Thymus (tissue), 11 donors: ENCODE measurements at regions not wholly inside any gene's neighbourhood (a gene's known extent, or its start where the extent isn't known, plus 50 kb on each side); places are given as distances from the start of the nearest gene placed in this dataset.
"Not testable (repeated sequence)": the region's sequence is repeated elsewhere in the genome, so short reads cannot be mapped to it uniquely, and the experiment has no call there.

Experiments
- DNase-seq, 9 donors: peaks; one replicate each; pipeline ENCODE4 v3.0.0-alpha.2; 2013; ENCODE audit warnings: low spot score in 9 of 9, low read depth in 6 of 9, missing footprints in 1 of 9
- H3K27ac ChIP-seq, 2 donors: one replicate each; pipeline ENCODE4 v1.5.1; 2013; ENCODE audit warnings: control low read depth in 1 of 2, low read depth in 1 of 2, low read length in 1 of 2, mild to moderate bottlenecking in 1 of 2, moderate library complexity in 1 of 2
- H3K27me3 ChIP-seq, 2 donors: one replicate each; pipeline ENCODE4 v1.5.1; 2013; ENCODE audit warnings: low read length in 1 of 2; ENCODE audit not compliant: control insufficient read depth in 2 of 2, insufficient read depth in 1 of 2
- H3K36me3 ChIP-seq, 2 donors: one replicate each; pipeline ENCODE4 v1.5.1; 2013; ENCODE audit warnings: low read length in 1 of 2, mild to moderate bottlenecking in 1 of 2, moderate library complexity in 1 of 2; ENCODE audit not compliant: control insufficient read depth in 2 of 2, insufficient read depth in 2 of 2
- H3K4me1 ChIP-seq, 2 donors: one replicate each; pipeline ENCODE4 v1.5.1; 2013; ENCODE audit warnings: low read length in 2 of 2; ENCODE audit not compliant: control insufficient read depth in 2 of 2, insufficient read depth in 2 of 2
- H3K4me3 ChIP-seq, 2 donors: one replicate each; pipeline ENCODE4 v1.5.1; 2013; ENCODE audit warnings: low read length in 2 of 2, control low read depth in 1 of 2, mild to moderate bottlenecking in 1 of 2
- H3K9me3 ChIP-seq, 2 donors: one replicate each; pipeline ENCODE4 v1.5.1; 2013; ENCODE audit warnings: low read length in 1 of 2, mild to moderate bottlenecking in 1 of 2; ENCODE audit not compliant: control insufficient read depth in 2 of 2, insufficient read depth in 1 of 2
- WGBS: extraction: QIAGEN DNeasy Blood & Tissue Kit; methylation state at CpG from one replicate; pipeline ENCODE4 v1.1.7; 2013; 5-methylcytosine and 5-hydroxymethylcytosine counted together
- donor health status: healthy.

DNA sequence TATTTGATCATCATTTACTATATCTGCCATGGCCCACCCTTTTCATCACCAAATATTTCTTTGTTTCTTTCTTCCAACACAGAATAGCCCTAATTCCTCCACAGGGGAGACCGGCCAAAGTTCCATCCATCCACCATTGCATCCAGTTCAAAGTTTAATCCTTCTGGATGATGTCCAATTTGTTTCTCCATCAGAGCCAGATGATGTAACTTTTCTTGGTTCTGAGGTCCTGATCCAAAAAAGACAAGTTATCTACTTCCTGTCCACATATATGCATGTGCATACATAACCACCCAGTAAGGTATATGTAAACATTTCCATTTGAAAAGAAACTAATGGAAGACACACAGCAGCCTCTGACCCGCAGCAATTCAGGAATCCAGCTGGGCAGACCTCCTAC lies 237.3 kb downstream of the SHOX2 start:
- no peak overlapping the region for H3K4me3 ChIP-seq
- no peaks in the 10 kb centered on the region for H3K36me3 ChIP-seq
- no peaks in the 10 kb centered on the region for H3K9me3 ChIP-seq
- no peak overlapping the region for H3K27ac ChIP-seq
- no peaks in the 10 kb centered on the region for H3K27me3 ChIP-seq
- WGBS = 47% methylated on average over 2 of the region's 2 CpGs
- DNase-seq = no peak
- no peaks in the 10 kb centered on the region for H3K4me1 ChIP-seq

DNA sequence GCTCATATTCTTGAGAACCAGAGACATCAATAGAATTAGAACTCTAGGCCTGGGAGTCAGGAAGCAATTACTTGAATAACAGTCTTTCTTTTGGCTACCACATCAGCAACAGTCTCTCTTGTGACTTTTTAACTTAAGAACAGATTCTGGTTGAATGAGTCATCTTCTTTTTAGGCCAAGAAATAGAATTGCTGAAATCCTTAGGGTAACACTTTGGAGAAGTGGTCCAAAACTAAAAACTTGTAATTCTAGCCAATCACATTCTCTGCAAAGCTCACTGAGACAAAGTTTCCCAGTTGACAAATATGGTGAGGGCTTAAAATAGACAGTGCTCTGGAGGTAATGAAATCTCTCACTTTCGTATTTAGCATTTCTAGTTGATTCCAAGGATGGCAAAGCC lies 238.0 kb downstream of the SHOX2 start:
- no peak overlapping the region for H3K4me3 ChIP-seq
- no peaks in the 10 kb centered on the region for H3K36me3 ChIP-seq
- H3K9me3 ChIP-seq = no peaks in the 10 kb centered on the region
- no peak overlapping the region for H3K27ac ChIP-seq
- DNase-seq = no peak
- WGBS = 77% methylated on average over 1 of the region's 1 CpG
- no peaks in the 10 kb centered on the region for H3K4me1 ChIP-seq
- H3K27me3 ChIP-seq = no peaks in the 10 kb centered on the region

DNA sequence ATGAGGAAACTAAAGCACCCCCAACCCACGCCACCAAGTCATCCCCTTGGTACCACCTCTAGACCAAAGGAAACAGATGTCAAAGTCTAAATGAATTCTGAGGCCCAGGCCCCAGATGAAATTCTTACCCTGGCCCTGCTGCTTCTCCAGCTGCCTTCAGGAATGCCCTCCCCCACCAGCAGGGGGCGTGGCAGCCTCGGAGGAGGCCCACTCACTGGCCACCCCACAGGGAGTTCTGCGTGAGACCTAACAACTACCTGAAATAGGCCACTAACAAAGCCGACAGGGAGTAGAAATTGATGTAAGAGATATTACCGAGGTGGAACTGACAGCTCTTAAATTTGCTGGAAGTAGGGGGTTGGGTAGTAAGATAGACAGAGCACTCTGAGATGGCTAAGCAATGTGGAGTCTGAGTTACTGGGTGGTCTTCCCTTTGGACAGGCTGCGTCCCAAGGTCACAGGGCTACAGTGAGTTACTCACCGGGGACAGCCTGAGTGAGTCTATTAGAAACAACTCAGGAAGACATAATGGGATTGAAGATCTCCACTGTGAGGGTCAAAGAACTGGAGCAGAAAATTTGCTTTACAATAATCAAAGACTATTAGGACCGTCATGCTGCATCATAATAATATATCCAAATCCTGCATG lies 240.7 kb downstream of the SHOX2 start:
- Histone ChIP-seq H3K4me1 (no peaks in the 10 kb centered on the region), H3K9me3 (no peaks in the 10 kb centered on the region), H3K27me3 (no peaks in the 10 kb centered on the region), H3K27ac (no peak overlapping the region), H3K4me3 (no peak overlapping the region), H3K36me3 (no peaks in the 10 kb centered on the region)
- WGBS = 52% methylated on average over 9 of the region's 9 CpGs
- peak in 7 of 9 donors; percentile 6 to 46 (median 16) for DNase-seq

DNA sequence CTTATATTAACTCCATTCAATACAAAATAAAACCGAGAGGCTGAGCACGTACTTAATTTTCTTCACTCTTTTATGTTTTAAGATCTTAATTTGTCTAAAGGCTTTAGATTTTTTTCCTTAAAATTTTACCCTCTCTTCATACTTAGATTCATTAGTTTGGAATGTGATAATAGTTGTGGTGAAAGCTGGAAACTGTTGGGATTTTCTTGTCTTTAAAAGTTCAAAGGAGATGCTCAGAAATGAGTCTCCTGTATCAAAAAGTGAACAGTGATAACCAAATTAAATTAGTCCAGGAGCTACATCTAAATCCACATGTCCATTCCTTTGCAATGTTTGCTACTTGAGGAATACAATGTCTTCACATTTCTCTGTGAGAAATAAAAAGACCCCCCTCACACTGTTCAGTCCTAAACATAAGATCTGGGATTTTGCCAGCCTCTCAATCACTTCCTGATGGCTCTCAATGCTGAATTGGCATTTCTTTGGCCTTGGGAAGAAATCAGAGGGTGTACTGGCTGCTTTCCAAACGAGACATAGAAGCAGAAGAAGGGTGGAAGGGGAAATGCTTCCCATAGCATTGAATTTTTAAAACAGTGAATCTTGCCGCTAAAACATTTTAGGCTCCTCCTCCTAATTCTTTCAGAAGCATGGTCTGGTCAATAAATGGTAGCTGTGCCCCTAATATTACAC lies 245.0 kb downstream of the SHOX2 start:
- no peaks in the 10 kb centered on the region for H3K9me3 ChIP-seq
- 74% methylated on average over 4 of the region's 4 CpGs for WGBS

DNA sequence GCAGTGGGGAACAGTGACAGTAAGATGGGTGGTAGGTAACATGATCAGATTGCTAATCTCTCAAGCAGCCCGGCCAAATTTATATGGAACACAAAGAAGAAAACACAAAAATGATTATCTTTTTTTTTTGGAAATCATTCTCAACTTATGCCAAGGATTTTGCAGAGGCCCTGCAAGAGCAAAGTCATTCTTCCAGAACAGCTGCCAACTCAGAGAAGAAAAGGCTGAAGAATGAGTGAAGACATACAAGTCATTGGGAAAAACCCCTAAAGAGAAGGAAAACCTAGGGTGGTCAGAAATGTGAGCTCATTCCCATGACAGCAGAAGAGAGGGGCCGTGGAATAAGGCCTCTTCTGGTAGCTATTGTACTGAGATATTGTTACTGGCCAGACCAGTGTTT lies 246.7 kb downstream of the SHOX2 start:
- H3K4me3 ChIP-seq = no peak overlapping the region
- WGBS = 89% methylated on average over 2 of the region's 2 CpGs
- no peak overlapping the region for H3K27ac ChIP-seq
- no peak for DNase-seq
- H3K9me3 ChIP-seq = no peaks in the 10 kb centered on the region
- H3K27me3 ChIP-seq = no peaks in the 10 kb centered on the region
- no peaks in the 10 kb centered on the region for H3K36me3 ChIP-seq
- no peaks in the 10 kb centered on the region for H3K4me1 ChIP-seq

More for the DNA sequence above, 245.0 kb downstream of the SHOX2 start:
- Histone ChIP-seq H3K36me3 (no peaks in the 10 kb centered on the region), H3K27ac (no peak overlapping the region), H3K4me3 (no peak overlapping the region), H3K4me1 (no peaks in the 10 kb centered on the region), H3K27me3 (no peaks in the 10 kb centered on the region)
- DNase-seq = no peak

DNA sequence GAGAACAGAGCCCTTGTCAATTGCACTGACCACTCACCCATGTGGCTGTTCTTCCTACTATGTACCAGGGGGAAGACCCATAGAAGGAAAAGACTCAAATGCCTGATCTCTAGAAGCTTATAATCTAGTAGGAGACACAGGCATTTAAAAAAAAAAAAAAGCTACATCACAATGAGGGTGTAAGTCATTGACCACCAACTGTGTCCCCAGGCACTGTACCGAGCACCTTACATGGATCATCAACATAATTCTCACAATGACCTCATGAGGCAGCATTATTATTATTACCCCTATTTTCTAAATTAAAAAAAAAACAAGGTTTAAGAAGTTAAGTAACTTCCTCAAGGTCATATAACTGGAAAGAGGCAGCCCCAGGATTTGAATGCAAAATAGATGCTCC lies 247.4 kb downstream of the SHOX2 start:
- no peak for DNase-seq
- no peaks in the 10 kb centered on the region for H3K9me3 ChIP-seq
- no peaks in the 10 kb centered on the region for H3K4me1 ChIP-seq
- H3K27ac ChIP-seq = no peak overlapping the region
- no peaks in the 10 kb centered on the region for H3K27me3 ChIP-seq
- H3K36me3 ChIP-seq = no peaks in the 10 kb centered on the region
- H3K4me3 ChIP-seq = no peak overlapping the region
- WGBS = 95% methylated on average over 1 of the region's 1 CpG

DNA sequence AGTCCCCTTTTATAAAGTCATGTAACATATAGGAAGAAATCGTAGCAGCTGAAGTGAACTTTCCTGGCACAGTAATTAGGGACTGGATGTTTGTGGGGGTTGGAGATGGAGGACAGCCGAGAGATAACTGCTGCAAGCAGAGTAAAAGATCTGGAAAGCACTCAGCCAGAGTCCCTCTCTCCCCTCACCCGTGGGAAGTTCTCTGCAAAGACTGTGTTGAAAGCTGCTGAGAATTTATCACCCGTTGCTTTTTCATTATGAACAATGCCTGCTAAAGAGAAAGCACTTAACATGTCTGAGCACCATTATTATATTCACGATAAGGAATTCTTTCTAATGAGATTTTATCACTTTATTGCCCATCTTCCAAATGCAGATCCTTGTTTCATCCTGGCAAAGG lies 248.8 kb downstream of the SHOX2 start:
- Histone ChIP-seq H3K4me1 (no peaks in the 10 kb centered on the region), H3K9me3 (no peaks in the 10 kb centered on the region), H3K27me3 (no peaks in the 10 kb centered on the region), H3K36me3 (no peaks in the 10 kb centered on the region), H3K4me3 (no peak overlapping the region), H3K27ac (no peak overlapping the region)
- DNase-seq = no peak
- WGBS = 68% methylated on average over 5 of the region's 5 CpGs

DNA sequence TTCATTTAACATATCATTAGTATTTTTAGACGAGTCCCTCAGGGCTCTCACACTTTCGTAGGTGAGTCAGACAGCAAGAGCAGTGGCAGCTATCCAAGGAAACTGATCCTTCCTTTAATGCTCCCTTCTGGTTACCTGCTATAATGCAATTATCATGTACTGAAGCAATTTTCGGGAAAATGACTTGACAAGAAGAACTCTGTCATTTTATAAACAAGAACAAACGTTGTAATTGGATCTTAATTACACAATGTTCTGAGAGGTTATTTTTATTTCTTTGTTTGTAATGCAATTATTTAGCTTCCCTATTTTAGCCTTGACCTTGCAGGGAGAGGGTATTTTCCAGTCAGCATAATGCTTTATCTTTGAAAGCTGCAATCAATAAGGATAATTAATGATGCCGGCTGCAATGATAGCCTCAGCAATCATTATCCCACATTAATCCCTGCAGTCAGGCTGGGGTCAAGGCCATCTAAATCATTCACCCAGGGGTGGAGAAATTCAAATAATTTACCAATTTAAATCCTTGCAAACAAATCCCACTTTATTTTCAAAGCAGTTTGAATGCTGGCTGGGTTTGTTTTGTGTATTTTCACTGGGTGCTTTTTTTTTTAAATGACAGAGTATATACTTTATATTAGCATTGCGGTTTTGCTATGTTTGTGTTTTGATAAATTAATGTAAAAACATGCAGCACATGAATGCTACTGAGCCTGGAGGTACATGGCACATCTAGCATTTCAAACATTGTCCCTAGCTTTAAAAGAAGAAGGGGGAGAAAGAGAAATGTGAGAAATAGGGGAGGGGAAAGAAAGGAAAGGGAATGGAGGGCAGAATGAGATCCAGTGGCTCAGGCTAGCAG lies 249.9 kb downstream of the SHOX2 start:
- Histone ChIP-seq H3K4me3 (no peak overlapping the region), H3K27ac (no peak overlapping the region), H3K9me3 (no peaks in the 10 kb centered on the region), H3K36me3 (no peaks in the 10 kb centered on the region), H3K4me1 (no peaks in the 10 kb centered on the region), H3K27me3 (no peaks in the 10 kb centered on the region)
- no peak for DNase-seq
- WGBS = 88% methylated on average over 6 of the region's 6 CpGs

DNA sequence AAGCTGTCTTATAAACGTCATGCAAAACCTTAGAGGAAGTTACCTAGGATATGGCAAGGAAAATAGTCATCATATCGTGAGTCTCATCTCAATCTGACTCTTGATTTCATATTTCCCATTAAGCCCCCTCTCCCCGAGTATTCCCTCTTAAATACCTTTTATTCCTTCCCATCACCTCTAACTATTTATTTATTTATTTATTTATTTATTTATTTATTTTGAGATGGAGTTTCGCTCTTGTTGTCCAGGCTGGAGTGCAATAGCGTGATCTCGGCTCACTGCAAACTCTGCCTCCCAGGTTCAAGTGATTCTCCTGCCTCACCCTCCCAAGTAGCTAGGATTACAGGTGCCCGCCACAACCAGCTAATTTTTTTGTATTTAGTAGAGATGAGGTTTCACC lies 260.4 kb downstream of the SHOX2 start:
- not testable (repeated sequence) for H3K4me3 ChIP-seq, DNase-seq, H3K27ac ChIP-seq, H3K36me3 ChIP-seq, H3K9me3 ChIP-seq, H3K4me1 ChIP-seq, H3K27me3 ChIP-seq
- WGBS = 92% methylated on average over 7 of the region's 7 CpGs
